GM12873 (cell line): ENCODE measurements at regions not wholly inside any gene's neighbourhood (a gene's known extent, or its start where the extent isn't known, plus 50 kb on each side); places are given as distances from the start of the nearest gene placed in this dataset.

Experiments used
- CTCF ChIP-seq: IDR thresholded peaks from 2 replicates; pipeline ENCODE4 v1.5.1; 2012; ENCODE audit warnings: low read depth, mild to moderate bottlenecking, moderate library complexity, low read length, control low read depth; ENCODE audit not compliant: insufficient read depth; ENCODE audit errors: missing control alignments

- TF ChIP-seq CTCF = no peak
These were observed 486.4 kb upstream of the KIF2B start for GRCh38 chr17:53336281-53336680.

- TF ChIP-seq CTCF = no peak
These were observed 487.3 kb upstream of the KIF2B start for GRCh38 chr17:53335443-53335842.

- TF ChIP-seq CTCF = no peak
These were observed 492.0 kb upstream of the KIF2B start for GRCh38 chr17:53330756-53331155.

GRCh38 chr17:53321651-53322050 is 501.1 kb upstream of the KIF2B start:
- no peak for TF ChIP-seq CTCF

GRCh38 chr17:53319947-53320346 is 502.8 kb upstream of the KIF2B start:
- TF ChIP-seq CTCF = no peak

GRCh38 chr17:53316988-53317387 is 505.7 kb upstream of the KIF2B start:
- no peak for TF ChIP-seq CTCF

GRCh38 chr17:53316073-53316472 is 506.7 kb upstream of the KIF2B start:
- no peak for TF ChIP-seq CTCF
